ENCODE measurements at regions not wholly inside any gene's neighbourhood (a gene's known extent, or its start where the extent isn't known, plus 50 kb on each side); places are given as distances from the start of the nearest gene placed in this dataset. TPM values are rescaled to one million over a fixed set of nuclear protein-coding genes. Genes with fewer than 3 reads are reported as not detected.
"Not testable (repeated sequence)": the region's sequence is repeated elsewhere in the genome, so short reads cannot be mapped to it uniquely, and the experiment has no call there.

- DNase-seq (ENCODE audit: low read depth); H3K36me3 ChIP-seq (ENCODE audit: control insufficient read depth, insufficient read depth, low read length); CTCF ChIA-PET; H3K27me3 ChIP-seq (ENCODE audit: control insufficient read depth, insufficient read depth, low read length); H3K4me3 ChIP-seq (ENCODE audit: low read depth, low read length); POLR2A ChIA-PET: not testable (repeated sequence)
Measured at GRCh38 chr7:45807832-45808231, 65.0 kb downstream of the CCDC201 start.

DNA sequence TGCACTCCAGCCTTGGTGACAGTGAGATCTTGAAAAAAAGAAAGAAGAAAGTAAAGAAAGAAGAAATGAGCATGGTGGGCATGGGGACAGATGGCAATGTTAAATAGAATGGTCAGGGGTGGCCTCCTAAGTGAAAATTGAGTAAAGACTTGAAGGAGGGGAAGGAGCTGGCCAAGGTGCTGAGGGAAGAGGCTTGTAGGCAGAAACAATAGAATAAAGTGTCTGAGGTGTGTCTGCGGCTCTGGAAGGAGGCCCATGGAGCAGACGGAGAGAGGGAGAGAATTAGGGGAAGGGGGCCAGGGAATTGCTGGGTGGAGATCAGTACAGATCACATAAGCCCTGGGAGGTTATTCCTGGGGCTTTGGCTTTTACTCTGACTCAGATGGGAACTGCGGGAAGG is 70.7 kb downstream of the CCDC201 start:
- H3K27me3 ChIP-seq (ENCODE audit: control insufficient read depth, insufficient read depth, low read length); POLR2A ChIA-PET; H3K36me3 ChIP-seq (ENCODE audit: control insufficient read depth, insufficient read depth, low read length); CTCF ChIA-PET; H3K4me3 ChIP-seq (ENCODE audit: low read depth, low read length); DNase-seq (ENCODE audit: low read depth): not testable (repeated sequence)

GRCh38 chr7:45797264-45797663 is 75.6 kb downstream of the CCDC201 start:
- DNase-seq (ENCODE audit: low read depth): peak; percentile 54
- POLR2A ChIA-PET; CTCF ChIA-PET; H3K4me3 ChIP-seq (ENCODE audit: low read depth, low read length); H3K27me3 ChIP-seq (ENCODE audit: control insufficient read depth, insufficient read depth, low read length); H3K36me3 ChIP-seq (ENCODE audit: control insufficient read depth, insufficient read depth, low read length): not testable (repeated sequence)

GRCh38 chr7:45789641-45790040 is 83.2 kb downstream of the CCDC201 start:
- H3K36me3 ChIP-seq (ENCODE audit: control insufficient read depth, insufficient read depth, low read length); H3K27me3 ChIP-seq (ENCODE audit: control insufficient read depth, insufficient read depth, low read length); H3K4me3 ChIP-seq (ENCODE audit: low read depth, low read length); CTCF ChIA-PET; DNase-seq (ENCODE audit: low read depth); POLR2A ChIA-PET: not testable (repeated sequence)

DNA sequence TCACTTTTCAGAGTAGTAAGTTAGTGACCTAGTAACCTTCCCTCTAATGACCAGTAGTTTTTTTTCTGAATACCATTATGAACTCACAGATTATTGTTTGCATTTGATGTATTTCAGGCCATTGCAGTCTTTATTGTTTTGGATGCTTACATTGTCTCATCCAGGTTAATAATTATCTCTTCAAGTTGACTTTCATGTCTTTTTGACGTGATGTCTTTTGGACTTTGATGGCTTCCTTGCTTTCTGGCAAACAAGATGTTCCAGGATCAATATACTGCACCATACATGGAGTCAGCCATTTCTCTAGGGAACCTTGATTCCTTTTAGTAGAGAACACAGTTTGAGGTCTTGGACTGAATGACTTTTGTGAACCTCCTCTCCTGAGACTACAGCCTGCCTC is 87.2 kb downstream of the CCDC201 start:
- POLR2A ChIA-PET; H3K4me3 ChIP-seq (ENCODE audit: low read depth, low read length); H3K36me3 ChIP-seq (ENCODE audit: control insufficient read depth, insufficient read depth, low read length); H3K27me3 ChIP-seq (ENCODE audit: control insufficient read depth, insufficient read depth, low read length); CTCF ChIA-PET; DNase-seq (ENCODE audit: low read depth): not testable (repeated sequence)

- CTCF ChIA-PET; H3K36me3 ChIP-seq (ENCODE audit: control insufficient read depth, insufficient read depth, low read length); DNase-seq (ENCODE audit: low read depth); POLR2A ChIA-PET; H3K27me3 ChIP-seq (ENCODE audit: control insufficient read depth, insufficient read depth, low read length); H3K4me3 ChIP-seq (ENCODE audit: low read depth, low read length): not testable (repeated sequence)
Measured at GRCh38 chr7:45784775-45785174, 88.1 kb downstream of the CCDC201 start.

Small RNA genes in the stretch of these regions (small RNA-seq; reads per million reads assigned to genes)
- not detected for gene RNU6-241P (ENCODE audit: insufficient read length, low read depth, low replicate concordance)

All from BJ (cell line).